Sciatic nerve (tissue), 2 donors: ENCODE measurements at regions not wholly inside any gene's neighbourhood (a gene's known extent, or its start where the extent isn't known, plus 50 kb on each side); places are given as distances from the start of the nearest gene placed in this dataset.
"Not testable (repeated sequence)": the region's sequence is repeated elsewhere in the genome, so short reads cannot be mapped to it uniquely, and the experiment has no call there.

Experiments used
- ATAC-seq: fragments of 200-7000 bp; cut with Tn5 transposase; one replicate; pipeline ENCODE4 v1.9.1; 2020; ENCODE audit warnings: mild to moderate bottlenecking, moderate library complexity
- DNase-seq: peaks from one replicate; pipeline ENCODE4 v3.0.0-alpha.2; 2020; ENCODE audit warnings: low spot score
- intact Hi-C: fragments of 100-400 bp; cut with DNase I; formaldehyde crosslinking; loops from one replicate; pipeline ENCODE4 v1.14.2; 2022
- donor health status: DM: no; HTN: no; CAD: no.
- donor health status: DM: no; HTN: no; CAD: no.

DNA sequence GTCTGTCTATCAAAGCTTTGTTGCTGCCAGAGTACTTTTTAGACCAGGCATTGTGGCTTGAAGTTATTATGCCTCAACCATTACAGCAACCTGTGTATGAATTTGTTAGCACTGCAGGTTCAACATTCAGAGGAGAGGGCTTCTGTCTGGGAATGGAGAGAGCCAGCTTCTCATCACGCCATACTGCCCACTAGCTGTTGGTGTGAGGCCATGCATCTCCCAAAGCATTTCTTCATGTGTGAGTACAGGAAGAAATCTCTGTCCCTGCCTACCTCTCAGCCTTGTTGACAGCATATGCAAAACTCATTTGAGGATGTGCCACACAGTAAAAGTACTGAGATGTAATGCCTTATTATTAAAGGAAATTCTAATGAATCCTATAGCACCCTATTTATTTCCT, 76.9 kb upstream of the PPARGC1A start:
- intact Hi-C loops, result no loop called here
- no peak for ATAC-seq
- no peak for DNase-seq

DNA sequence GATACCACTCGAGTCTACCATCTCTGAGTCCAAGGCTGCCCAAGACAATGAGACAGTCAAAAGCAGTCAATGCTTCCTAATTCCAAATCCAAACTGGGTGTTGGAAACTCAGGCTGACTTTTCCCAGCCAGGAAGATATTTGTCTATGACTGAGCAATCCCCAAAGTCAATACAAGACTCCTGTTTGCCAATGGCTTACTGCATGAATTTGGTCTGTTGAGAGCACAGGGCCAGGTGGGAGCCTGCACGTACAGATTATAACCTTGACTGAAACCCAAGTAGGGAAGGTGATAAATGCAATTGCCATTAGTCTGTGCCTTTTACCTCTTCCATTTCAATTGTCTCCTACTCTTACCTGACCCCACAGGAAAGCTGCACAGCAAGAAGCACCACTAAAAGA, 72.6 kb upstream of the PPARGC1A start:
- no peak for ATAC-seq
- intact Hi-C loops, result no loop called here
- DNase-seq, result no peak

DNA sequence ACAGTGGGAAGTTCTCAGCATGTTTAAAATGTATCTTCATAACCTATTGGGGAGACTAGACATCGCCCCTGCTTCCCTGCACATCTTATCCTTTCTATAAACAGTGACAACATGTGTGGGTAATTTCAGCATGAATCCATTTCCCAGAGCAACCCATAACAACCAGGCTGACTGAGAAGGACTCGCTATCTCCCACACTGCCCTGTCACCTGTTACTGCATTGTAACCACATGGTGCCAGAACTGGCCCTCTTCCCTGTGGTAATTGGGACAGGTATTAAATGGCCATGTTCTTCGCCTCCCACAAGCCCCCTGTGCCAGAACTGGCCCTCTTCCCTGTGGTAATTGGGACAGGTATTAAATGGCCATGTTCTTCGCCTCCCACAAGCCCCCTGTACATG, 71.5 kb upstream of the PPARGC1A start:
- DNase-seq, ATAC-seq, intact Hi-C loops: not testable (repeated sequence)

- DNase-seq (no peak), ATAC-seq (no peak)
- intact Hi-C loops, result no loop called here
These were observed 69.7 kb upstream of the PPARGC1A start for GRCh38 chr4:23959396-23960148.

- DNase-seq, result no peak
- intact Hi-C loops, result no loop called here
- no peak for ATAC-seq
These were observed 68.9 kb upstream of the PPARGC1A start for GRCh38 chr4:23958749-23959148.

DNA sequence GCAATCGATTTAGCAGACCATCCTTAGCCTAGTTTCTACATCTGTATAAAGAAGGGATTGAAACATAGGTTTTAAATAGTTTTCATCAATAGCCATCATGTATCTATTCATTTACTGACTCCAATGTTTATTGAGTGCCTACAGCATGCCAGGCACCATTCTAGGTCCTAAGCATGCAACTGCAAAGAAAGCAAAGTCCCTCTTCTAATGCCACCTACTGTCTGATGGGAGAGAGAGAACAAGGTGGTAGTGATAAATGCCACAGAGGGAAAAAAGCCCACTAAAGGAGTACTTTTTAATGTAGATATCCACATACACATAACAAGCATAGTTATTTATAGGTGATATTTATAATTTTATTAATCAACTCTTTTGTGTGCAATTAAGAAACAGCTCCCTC, 67.6 kb upstream of the PPARGC1A start:
- no peak for ATAC-seq
- intact Hi-C loops, result no loop called here
- DNase-seq, result no peak

- ATAC-seq (no peak), DNase-seq (no peak)
- intact Hi-C loops, result no loop called here
These were observed 66.9 kb upstream of the PPARGC1A start for GRCh38 chr4:23956601-23957364.

DNA sequence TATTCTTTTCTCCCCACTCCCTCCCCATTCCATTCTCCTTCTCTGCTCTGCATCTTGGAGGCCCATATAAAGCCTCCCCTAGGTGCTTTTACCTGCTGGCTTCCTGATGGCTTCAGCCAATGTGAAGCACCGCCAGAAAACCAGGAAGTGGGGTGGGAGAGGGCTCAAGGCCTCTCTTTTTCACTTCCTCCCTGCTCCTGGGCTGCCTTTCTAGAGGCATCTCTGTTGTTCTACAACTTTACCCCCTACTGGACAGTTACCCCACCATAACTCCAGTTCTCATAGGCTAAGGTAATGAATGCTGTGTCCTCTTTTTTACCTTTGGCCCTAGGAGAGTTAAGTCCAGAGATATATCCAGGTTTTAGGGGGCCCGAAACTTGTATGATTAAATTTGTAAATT, 62.4 kb upstream of the PPARGC1A start:
- no peak for ATAC-seq
- no peak for DNase-seq
- intact Hi-C loops, result no loop called here

- intact Hi-C loops, result no loop called here
- DNase-seq (no peak), ATAC-seq (no peak)
These were observed 58.0 kb upstream of the PPARGC1A start for GRCh38 chr4:23947826-23948225.

DNA sequence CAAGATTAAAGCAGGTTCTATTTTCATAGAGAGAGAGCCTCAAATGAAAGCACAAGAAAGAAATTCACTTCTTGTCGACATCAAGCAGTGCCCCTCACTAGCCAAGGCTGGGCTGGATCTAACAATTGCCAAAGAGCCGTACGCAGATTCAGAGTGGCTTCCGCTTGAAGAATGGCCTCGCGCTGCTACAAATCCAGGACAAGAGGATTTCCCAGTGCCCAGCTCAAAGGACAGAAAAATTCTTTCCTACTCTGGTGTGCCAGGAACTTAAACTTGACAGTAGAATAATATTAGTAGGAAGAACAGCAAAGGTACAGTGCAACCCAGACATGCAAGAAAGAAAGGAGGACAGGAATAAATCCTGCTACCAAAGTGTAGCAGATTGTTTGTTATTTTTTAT, 56.5 kb upstream of the PPARGC1A start:
- no peak for ATAC-seq
- intact Hi-C loops, result no loop called here
- DNase-seq, result no peak

GRCh38 chr4:23945451-23946017, 55.7 kb upstream of the PPARGC1A start:
- intact Hi-C loops, result no loop called here
- ATAC-seq (peak; percentile 61), DNase-seq (no peak)

- DNase-seq, ATAC-seq, intact Hi-C loops: not testable (repeated sequence)
These were observed 54.7 kb upstream of the PPARGC1A start for GRCh38 chr4:23944556-23944955.

DNA sequence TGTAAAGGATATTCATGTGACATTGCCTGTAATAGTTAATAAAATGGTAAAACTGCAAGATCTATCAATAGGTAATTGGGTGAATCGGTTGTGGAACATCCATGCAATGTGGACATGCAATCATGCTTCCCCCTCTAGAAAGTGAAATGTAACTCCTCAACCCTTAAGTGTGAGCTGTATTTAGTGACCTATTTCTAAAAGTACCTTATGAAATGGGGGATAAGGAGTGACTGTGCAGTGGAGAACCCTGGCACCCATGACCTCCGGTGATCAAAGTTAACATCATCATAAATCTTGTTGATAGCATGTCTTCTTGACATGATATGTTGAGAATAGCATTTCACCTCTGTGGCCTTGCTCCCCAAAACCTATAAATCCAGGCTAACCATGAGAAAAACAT, 53.6 kb upstream of the PPARGC1A start:
- intact Hi-C loops, result no loop called here
- no peak for ATAC-seq

GRCh38 chr4:23942471-23942870, 52.6 kb upstream of the PPARGC1A start:
- ATAC-seq (no peak), DNase-seq (no peak)
- intact Hi-C loops, result no loop called here

More for the DNA sequence above, 53.6 kb upstream of the PPARGC1A start:
- no peak for DNase-seq
